GM19395 (cell line): ENCODE measurements at regions not wholly inside any gene's neighbourhood (a gene's known extent, or its start where the extent isn't known, plus 50 kb on each side); places are given as distances from the start of the nearest gene placed in this dataset.
"Not testable (repeated sequence)": the region's sequence is repeated elsewhere in the genome, so short reads cannot be mapped to it uniquely, and the experiment has no call there.

Source experiments
- ATAC-seq: cut with Tn5 transposase; IDR thresholded peaks from one replicate; pipeline ENCODE4 v1.9.1; 2021; ENCODE audit warnings: mild to moderate bottlenecking, moderate library complexity; ENCODE audit not compliant: unreplicated experiment

DNA sequence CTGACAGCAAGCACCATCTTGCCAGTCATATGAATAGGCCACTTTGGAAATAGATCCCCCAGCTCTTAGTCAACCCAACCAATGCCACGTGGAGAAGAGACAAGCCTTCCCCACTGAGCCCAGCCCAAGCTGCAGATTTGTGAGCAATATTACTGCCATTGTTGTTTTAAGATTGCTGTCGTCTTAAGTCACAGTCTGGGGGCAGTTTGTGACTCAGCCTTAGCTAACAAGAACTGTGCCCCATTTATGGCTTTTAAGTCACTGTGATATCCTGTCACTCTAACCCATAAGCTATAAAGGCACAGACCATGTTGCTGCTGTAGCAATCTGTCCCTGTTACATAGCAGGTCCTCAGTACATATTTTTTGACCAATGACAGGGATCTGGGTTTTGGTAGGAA is 464.2 kb downstream of the MED13L start:
- ATAC-seq: no peak

DNA sequence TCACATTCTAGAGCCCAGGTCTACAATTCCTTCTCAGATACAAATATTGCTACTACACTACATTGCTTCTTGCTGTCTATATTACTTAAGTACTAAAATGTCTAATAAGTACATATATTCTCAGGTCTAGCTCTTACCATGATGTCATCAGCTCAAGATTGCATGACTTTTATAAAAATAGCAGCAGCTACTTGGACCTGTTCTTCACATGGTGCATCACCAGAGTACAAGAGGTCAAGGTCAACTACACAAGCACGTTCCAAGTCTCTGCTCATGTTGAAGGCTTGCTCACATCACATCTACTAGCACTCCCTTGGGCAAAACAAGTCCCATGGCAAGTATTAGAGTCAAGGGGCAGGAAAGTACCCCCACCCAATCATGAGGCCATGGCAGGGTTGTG is 465.6 kb downstream of the MED13L start:
- ATAC-seq: no peak

DNA sequence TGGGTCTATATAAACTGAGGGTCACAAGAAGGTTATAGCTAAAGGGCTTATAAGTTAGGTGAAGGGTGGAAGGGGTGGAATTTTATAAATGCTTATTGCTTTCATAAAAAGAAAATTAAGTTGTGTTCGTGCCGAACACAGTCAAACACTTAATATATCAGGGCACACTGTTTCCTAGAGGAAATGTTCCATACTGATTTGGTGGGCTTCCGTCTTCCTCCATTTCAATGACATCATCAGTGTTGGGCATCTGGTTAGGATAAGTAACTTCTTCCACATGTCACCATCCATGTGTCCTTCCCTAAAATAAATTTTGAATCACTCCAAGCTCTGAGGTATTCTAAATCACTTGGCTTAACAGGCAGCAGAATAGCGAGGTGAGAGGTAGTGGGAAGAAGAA is 466.4 kb downstream of the MED13L start:
- ATAC-seq: no peak

DNA sequence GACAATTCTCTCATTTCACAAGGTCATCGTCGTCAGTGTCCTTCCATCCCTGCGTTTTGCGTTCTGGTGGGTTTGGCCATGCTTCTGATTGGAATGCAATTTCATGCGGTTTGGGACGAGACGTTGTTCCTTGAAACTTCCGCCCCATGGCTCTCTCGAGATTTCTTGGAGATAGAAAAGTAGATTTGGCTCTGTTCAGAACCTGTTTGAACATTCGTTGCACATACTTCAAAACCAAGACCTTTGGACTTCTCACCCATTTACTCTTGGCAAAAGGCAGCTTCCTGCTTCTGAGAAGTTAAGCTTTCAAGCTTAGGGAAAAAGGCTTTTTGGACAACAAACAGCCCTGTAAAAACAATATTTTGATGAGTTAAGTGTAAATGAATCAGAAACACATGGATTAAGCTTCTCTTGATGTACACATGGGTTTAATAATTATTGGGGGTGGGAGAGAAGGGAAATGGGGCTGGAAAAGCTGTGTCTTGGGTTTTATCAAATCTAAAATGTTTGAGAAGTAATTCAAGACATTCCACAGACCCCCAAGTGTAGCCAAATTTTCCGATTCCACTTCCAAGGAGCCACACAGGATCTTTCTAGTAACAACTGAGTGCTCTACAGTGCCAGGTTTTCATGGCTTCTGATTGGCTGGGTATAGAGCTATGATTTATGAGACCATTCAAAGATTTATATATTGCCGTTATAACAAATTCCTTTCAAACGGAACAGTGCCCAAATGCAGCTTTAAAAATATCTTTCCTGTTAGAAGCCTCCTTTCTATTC is 467.2 kb downstream of the MED13L start:
- no peak for ATAC-seq

DNA sequence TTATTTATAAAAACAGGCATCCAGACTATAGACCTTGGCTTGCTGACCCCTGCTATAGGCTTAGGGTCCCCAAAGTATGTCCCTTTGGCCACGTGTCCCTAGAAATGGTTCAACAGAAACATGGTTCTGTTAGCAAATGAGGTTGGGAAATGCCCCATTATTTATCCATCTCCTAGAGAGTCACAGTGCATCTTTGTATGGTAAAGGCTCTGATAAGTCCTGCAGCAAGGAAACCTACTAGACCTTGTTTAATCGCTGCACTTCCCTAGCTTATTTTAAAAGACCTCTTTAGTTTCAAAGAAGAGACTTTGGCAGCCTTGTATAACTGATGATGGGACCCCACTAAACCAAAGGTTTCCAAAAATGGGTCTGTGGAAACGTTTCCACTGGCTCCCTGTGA is 471.5 kb downstream of the MED13L start:
- ATAC-seq: no peak

DNA sequence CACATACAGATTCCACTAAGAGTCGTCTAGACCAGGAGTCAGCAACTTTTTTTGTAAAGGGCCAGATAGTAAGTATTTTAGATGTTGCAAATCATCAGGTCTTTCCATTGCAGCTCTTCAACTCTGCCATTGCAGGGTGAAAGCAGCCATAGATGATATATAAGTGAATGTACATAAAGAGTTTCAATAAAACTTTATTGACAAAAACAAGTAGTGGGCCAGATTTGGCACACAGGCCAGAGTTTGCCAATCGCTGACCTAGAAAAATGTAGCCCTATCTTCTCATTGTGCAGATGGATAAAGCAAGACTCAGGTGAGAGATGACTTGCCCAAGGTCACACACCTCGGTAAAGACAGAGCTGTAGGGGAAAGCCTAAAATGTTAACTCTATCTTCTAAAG is 474.7 kb downstream of the MED13L start:
- ATAC-seq: no peak

DNA sequence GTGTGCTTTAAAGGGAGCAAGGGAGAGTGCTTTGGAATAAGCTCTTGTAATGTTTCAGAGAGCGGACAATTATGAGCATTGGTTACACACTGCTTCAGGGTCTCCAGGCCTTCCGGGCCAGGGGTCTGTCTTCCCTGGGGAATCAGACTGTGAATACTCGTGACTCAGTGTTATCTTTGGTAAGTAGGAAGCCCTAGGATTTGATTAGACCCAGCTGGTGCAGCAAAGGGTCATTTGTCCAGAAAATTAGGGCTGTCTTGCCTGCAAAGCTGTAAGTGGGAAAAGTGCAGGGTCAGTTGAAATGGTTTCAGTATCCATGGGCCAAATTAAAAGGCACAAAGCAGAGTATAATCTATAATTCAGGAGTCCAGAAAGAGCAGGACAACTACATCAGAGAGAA is 475.6 kb downstream of the MED13L start:
- no peak for ATAC-seq

DNA sequence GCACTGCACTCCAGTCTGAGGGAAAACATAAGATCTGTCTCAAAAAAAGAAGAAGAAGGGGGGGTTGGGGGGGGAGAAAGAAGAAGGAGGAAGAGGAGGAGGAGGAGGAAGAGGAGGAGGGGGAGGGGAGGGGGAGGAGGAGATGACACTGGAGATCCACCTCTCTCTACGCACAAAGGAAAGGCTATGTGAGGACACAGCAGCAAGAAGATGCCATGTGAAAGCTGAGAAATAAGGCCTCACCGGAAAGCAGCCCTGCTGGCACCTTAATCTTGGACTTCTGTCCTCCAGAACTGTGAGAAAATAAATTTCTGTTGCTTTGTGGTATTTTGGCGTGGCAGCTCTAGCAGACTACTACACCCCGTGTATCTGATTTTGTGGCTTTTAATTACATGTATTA is 477.9 kb downstream of the MED13L start:
- no peak for ATAC-seq

DNA sequence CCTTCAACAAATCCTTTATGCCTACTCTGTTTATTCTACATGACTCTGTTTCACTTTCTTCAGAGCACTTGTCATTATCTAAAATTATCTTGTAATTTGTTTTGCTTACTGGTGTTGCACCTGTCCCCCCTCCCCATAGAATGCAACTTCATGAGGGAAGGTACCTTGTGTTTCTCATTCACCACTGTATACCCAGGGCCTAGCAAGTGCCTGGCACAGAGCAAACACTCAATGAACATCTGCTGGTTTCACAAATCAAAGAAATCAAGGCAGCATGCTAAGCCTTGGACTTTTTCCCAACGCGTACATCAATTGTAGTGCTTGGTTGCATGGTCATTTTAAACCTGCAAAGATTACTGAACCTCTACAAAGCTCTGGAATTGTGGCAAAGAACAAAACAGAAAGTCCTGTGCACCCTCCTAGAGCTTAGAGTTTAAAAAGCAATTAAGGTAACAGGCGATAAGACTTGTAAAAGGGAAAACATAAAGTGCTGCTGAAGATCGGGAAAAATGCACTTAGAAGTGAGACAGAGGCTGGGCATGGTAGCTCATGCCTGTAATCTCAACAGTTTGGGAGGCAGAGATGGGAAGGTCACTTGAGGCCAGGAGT is 479.1 kb downstream of the MED13L start:
- ATAC-seq: no peak

DNA sequence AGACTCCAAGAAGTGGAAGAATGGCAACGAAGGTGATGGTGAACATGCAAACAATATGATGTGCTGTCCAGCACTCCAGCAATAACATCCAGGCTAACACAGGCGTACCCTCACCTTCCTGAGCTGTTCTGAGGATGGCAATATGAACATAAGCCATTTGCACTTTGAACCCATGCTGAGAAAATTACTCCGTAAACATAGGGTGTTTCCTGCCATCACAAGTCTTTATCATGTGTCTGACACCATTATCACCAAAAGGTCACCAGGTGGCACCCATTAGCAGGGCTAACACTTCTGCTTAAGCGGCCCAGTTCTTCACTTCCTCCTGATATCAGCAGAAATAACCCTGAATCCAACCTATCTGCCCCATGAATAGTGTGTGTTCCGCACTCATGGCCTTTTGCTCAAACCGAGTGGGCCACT is 482.8 kb downstream of the MED13L start:
- no peak for ATAC-seq

DNA sequence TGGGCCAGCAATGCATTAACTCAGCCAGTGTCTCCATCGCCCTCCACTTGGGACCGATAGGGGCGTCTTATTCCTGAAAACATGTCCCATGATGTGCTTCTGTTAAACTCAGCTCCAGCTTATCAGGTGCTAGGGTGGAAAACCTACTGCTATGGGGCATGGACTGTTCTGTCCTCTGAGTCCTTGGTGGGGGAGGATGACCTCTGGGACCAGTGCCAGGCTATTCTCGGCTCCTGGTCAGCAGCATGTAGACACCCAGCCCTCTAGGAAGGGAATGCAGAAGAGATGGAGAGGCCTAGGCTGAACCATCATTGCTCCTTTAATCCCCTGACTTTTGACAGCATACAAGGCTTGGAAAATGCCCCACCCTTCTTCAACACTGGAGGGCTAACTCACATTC is 486.2 kb downstream of the MED13L start:
- ATAC-seq: no peak

DNA sequence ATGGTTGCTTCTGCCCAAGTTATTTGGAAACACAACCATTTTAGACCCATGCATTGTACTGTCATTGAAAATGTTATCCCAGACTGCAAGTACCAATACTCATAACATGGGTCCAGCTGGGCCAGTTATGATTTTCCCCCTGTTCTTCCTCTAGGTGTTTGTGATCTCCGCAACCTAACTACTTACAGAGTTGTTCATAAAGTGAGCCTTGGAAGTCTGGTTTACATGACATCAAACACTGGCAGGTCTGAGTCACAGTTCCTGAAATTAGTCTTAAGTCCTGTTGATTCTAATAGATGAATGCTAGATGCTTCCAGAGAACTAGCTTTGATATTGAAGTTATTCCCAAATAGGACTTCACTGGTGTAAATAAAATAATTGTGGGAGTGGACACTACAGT is 487.0 kb downstream of the MED13L start:
- no peak for ATAC-seq

DNA sequence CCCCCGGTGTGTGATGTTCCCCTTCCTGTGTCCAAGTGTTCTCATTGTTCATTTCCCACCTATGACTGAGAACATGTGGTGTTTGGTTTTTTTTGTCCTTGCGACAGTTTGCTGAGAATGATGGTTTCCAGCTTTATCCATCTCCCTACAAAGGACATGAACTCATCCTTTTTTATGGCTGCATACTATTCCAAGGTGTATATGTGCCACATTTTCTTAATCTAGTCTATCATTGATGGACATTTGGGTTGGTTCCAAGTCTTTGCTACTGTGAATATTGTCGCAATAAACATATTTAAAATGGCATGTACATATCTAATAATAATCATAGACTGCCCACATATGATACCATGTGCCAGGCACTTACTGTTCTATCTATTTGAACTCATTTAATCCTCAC is 491.0 kb downstream of the MED13L start:
- not testable (repeated sequence) for ATAC-seq

DNA sequence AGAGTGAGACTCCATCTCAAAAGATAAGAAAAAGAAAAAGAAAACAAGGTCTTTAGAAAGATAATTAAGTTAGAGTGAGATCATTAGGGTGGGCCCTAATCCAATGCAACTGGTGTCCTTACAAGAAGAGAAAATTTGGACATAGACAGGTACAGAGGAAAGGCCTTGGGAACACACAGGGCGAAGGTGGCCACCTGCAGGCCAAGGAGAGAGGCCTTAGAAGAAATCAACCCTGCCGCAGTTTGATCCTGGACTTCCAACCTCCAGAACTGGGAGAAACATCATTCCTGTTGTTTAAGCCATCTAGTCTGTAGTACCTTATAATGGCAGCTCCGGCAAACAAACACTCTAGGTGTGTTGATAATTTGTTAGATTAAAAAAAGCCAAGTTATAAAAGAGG is 491.9 kb downstream of the MED13L start:
- no peak for ATAC-seq

DNA sequence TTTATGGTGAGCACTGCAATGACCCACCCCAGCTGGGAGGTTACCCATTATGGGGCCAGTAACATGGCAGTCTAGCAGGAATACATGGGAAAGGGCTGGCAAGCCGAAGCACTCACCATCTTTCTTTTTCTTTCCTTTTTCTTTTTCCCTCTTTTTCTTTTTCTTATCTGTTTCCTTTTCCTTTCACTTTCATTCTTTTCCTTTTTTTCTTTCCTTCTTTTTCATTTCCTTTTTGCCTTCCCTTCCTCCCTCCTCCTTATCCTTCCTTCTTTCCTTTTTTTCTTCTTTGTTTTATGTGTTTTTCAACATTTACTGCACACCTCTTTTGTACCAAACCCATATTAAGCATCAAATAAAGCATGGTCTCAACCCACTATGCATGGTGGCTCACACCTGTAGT is 501.1 kb downstream of the MED13L start:
- no peak for ATAC-seq

DNA sequence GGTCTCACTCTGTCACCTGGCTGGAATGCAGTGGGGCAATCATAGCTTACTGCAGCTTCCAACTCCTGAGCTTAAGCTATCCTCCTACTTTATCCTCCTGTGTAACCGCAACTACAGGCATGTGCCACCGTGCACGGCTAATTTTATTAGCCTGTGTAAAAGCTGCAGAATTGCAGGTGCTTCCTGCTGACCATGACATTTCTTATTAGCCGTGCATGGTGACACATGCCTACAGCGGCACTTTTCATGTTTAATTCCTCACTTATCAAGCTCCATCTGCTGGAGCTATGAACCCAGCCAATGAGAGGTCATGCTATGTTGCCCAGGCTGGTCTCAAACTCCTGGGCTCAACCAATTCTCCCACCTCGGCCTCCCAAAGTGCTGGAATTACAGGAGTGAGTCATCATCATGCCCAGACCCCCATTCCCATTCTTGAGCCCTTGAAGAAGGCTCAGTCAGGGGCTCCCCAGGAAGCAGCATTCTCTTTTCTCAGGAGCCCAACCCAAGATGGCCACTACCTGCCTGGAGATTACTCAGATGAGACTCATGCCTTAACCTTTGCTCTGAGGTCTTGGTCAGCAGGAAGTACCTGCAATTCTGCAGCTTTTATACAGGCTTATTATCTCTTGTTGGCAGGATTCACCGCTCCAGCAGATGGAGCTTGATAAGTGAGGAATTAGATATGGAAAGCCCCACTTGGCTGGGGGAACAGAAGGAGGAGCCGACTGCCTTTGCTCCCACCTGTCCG is 503.2 kb downstream of the MED13L start:
- ATAC-seq: no peak

DNA sequence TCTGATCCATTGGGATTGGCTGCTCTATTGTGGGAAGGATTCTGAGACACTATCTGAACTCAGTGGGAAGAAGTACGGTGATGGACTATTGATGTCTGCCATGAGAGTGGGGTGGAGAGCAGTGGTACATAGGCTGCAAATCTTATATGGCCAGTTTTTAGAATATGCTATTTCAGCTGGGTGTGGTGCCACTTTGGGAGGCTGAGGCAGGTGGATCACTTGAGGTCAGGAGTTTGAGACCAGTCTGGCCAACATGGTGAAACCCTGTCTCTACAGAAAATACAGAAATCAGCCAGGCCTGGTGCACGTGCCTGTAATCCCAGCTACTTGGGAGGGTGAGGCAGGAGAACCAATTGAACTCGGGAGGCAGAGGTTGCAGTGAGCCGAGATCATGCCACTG is 505.9 kb downstream of the MED13L start:
- no peak for ATAC-seq

DNA sequence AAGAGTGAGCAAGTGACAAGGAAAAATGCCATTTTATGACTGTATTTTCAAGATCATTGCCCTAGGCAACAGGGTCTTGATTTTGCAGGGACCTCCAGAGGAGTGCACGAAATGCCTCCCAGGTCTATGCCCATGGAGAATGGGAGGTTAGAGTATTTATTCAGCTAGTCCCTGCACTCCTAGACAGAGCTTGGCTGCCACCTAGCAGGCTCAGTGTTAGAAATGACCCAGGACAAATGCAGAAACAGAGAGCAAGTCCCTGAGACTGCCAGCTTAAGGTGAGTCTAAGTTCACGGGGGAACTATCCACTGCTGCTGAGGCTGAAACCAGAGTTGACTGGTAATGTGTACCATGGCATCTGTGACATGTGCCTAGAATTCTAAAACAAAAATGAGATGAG is 506.4 kb downstream of the MED13L start:
- no peak for ATAC-seq

DNA sequence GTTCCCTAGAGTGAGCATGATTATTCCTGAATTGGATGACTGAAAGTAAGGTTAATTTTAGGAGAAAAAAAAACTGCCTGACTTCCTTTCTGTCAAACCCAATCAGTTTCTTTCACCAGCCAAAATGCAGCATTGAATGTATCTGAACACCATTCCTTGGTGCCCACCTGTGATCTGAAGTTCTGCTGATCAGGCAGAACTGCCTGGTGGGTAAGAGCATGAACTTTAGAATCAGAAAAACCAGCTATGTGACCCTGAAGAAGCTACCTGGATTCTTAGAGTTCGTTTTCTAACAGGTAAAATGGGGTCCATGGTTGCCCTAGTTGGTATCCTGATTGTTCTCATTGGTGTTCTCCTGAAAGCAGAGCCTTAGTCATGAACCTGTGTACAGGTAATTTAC is 506.9 kb downstream of the MED13L start:
- no peak for ATAC-seq

DNA sequence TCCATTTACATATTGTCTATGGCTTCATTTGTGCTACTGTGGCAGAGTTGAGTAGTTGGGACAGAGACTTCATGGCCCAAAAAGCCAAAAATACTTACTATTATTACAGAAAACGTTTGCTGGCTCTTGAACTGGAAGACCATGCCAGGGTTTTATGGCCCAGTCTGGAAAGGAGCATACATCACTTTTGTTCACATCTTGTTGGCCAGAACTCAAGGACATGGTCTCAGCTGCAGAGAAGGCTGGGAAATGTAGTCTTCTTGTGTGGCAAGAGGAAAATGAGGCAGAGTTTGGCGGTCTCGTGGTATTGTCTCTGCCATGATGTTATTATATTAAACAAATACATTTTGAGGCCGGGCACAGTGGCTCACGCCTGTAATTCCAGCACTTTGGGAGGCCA is 509.6 kb downstream of the MED13L start:
- ATAC-seq: no peak

DNA sequence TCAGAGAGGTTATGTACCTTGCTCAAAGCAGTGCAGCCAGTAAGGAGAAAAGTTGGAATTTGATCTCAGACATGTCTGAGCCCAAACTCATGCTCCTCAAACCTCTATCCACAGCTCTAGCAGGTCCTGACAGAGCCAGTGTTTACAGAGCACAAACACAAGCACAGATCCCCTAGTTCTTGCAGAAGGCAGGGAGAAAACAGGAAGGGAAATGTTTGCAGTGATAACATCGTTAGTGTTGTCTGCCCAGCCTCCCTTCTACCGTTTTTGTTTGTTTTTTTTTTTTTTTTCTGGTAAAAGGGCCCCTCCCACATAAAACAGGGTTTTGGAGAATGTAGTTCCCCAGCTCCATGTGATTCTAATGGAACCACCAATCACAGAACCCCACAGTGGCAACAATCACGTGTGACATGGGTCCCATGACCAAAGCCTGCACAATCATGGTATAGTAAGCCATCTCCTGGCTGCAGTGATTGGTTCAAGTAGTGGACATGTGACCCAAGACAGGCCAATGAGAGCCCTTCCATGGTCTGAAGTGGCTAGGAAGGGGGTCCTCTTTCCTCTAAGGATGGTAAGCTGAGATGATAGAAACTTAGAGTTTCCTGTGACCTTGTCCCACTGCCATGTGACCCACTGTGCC is 513.4 kb downstream of the MED13L start:
- no peak for ATAC-seq

DNA sequence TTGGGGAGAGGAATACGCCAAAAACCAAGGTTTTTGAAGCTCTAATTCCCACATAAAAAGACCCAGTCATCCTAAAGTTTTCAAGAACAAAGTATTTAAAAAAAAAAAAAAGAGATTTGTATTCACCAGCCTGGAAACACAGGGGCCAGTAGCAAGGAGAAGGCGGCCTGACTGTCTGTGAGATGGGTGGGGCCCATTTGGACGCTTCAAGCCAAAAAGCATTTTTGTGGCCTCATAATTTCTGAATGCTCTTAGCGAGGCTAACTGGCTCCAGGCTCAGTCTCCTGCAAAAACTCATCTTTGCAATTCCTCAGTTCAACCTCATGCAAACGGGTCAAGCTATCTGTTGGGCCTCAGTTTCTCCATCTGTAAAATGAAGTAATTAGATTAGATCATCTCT is 514.1 kb downstream of the MED13L start:
- no peak for ATAC-seq
